ENCODE measurements at regions not wholly inside any gene's neighbourhood (a gene's known extent, or its start where the extent isn't known, plus 50 kb on each side); places are given as distances from the start of the nearest gene placed in this dataset.

- TF ChIP-seq CTCF (IDR thresholded peaks at IDR 0.05; ENCODE audit: low read depth, low read length, poor library complexity, severe bottlenecking) = no peak
- no peak for TF ChIP-seq EZH2phosphoT487 (IDR thresholded peaks at IDR 0.05; ENCODE audit: borderline replicate concordance, low read length)
Observed at GRCh38 chr16:55059146-55059545, 128.5 kb downstream of the IRX5 start.

All from DOHH2 (cell line).